ENCODE measurements at regions not wholly inside any gene's neighbourhood (a gene's known extent, or its start where the extent isn't known, plus 50 kb on each side); places are given as distances from the start of the nearest gene placed in this dataset.

- no peak for TF ChIP-seq CTCF (conservative IDR thresholded peaks at IDR 0.05; ENCODE audit: low read depth, low read length)
- TF ChIP-seq EZH2 (IDR thresholded peaks at IDR 0.05; ENCODE audit: borderline replicate concordance, low read depth, low read length, poor library complexity, severe bottlenecking) = no peak
Observed at GRCh38 chr13:69142101-69142500, 965.5 kb upstream of the ATXN8OS start.

Data from A673 (cell line).